ENCODE measurements at regions not wholly inside any gene's neighbourhood (a gene's known extent, or its start where the extent isn't known, plus 50 kb on each side); places are given as distances from the start of the nearest gene placed in this dataset.
"Not testable (repeated sequence)": the region's sequence is repeated elsewhere in the genome, so short reads cannot be mapped to it uniquely, and the experiment has no call there.

GRCh38 chr5:1654786-1655495, 131.2 kb upstream of the LPCAT1 start:
- no peak for DNase-seq (ENCODE audit: low spot score)

- DNase-seq (ENCODE audit: low spot score) = not testable (repeated sequence)
Measured at GRCh38 chr5:1653698-1654651, 130.2 kb upstream of the LPCAT1 start.

GRCh38 chr5:1652873-1653697, 129.3 kb upstream of the LPCAT1 start:
- no peak for DNase-seq (ENCODE audit: low spot score)

- no peak for DNase-seq (ENCODE audit: low spot score)
Measured at GRCh38 chr5:1651971-1652872, 128.5 kb upstream of the LPCAT1 start.

- no peak for DNase-seq (ENCODE audit: low spot score)
Measured at GRCh38 chr5:1651250-1651649, 127.5 kb upstream of the LPCAT1 start.

GRCh38 chr5:1649554-1649953, 125.8 kb upstream of the LPCAT1 start:
- DNase-seq (ENCODE audit: low spot score) = no peak

GRCh38 chr5:1648806-1649205, 125.0 kb upstream of the LPCAT1 start:
- DNase-seq (ENCODE audit: low spot score) = no peak

- no peak for DNase-seq (ENCODE audit: low spot score)
Measured at GRCh38 chr5:1647580-1647979, 123.8 kb upstream of the LPCAT1 start.

- peak; percentile 95 for DNase-seq (ENCODE audit: low spot score)
Measured at GRCh38 chr5:1644810-1645571, 121.2 kb upstream of the LPCAT1 start.

GRCh38 chr5:1644393-1644809, 120.6 kb upstream of the LPCAT1 start:
- not testable (repeated sequence) for DNase-seq (ENCODE audit: low spot score)

- DNase-seq (ENCODE audit: low spot score) = no peak
Measured at GRCh38 chr5:1643651-1644392, 120.1 kb upstream of the LPCAT1 start.

GRCh38 chr5:1642621-1643061, 118.9 kb upstream of the LPCAT1 start:
- DNase-seq (ENCODE audit: low spot score) = no peak

- no peak for DNase-seq (ENCODE audit: low spot score)
Measured at GRCh38 chr5:1642221-1642620, 118.5 kb upstream of the LPCAT1 start.

- peak; percentile 94 for DNase-seq (ENCODE audit: low spot score)
Measured at GRCh38 chr5:1641560-1642166, 117.9 kb upstream of the LPCAT1 start.

- no peak for DNase-seq (ENCODE audit: low spot score)
Measured at GRCh38 chr5:1641041-1641440, 117.3 kb upstream of the LPCAT1 start.

- DNase-seq (ENCODE audit: low spot score) = no peak
Measured at GRCh38 chr5:1640421-1640881, 116.7 kb upstream of the LPCAT1 start.

- no peak for DNase-seq (ENCODE audit: low spot score)
Measured at GRCh38 chr5:1639757-1640156, 116.0 kb upstream of the LPCAT1 start.

- no peak for DNase-seq (ENCODE audit: low spot score)
Measured at GRCh38 chr5:1638658-1639400, 115.1 kb upstream of the LPCAT1 start.

All from HT-29 (cell line).